Spleen (tissue), 11 donors: ENCODE measurements at regions not wholly inside any gene's neighbourhood (a gene's known extent, or its start where the extent isn't known, plus 50 kb on each side); places are given as distances from the start of the nearest gene placed in this dataset.

Experiments
- DNase-seq: peaks from one replicate; pipeline ENCODE4 v3.0.0-alpha.2; 2020
- H3K27ac ChIP-seq, 8 donors: fragments of 200-600 bp; sonication (generic) in 7 of 8; 1 replicate in 4 of 8; 2 replicates in 4 of 8; pipeline versions ENCODE4 v1.5.0 to v1.8.0; 2016 to 2021; ENCODE audit warnings: inconsistent platforms in 4 of 8, mild to moderate bottlenecking in 4 of 8, moderate library complexity in 1 of 8
- H3K27me3 ChIP-seq, 7 donors: fragments of 200-600 bp; sonication (generic) in 6 of 7; replicated peaks in 1 of 7; 1 replicate in 4 of 7; 2 replicates in 3 of 7; pipeline versions ENCODE4 v1.5.0 to v1.8.0; 2016 to 2021; ENCODE audit warnings: inconsistent platforms in 3 of 7, mild to moderate bottlenecking in 1 of 7
- H3K36me3 ChIP-seq, 6 donors: fragments of 200-600 bp; sonication (generic) in 5 of 6; 1 replicate in 4 of 6; 2 replicates in 2 of 6; pipeline versions ENCODE4 v1.5.0 to v1.8.0; 2016 to 2021; ENCODE audit warnings: inconsistent platforms in 2 of 6
- H3K4me1 ChIP-seq, 6 donors: fragments of 200-600 bp; sonication (generic) in 5 of 6; 1 replicate in 3 of 6; 2 replicates in 3 of 6; pipeline versions ENCODE4 v1.5.0 to v1.8.0; 2016 to 2021; ENCODE audit warnings: inconsistent platforms in 3 of 6
- H3K4me3 ChIP-seq, 8 donors: fragments of 200-600 bp; sonication (generic) in 7 of 8; 1 replicate in 4 of 8; 2 replicates in 4 of 8; pipeline versions ENCODE4 v1.5.0 to v1.8.0; 2016 to 2021; ENCODE audit warnings: inconsistent platforms in 4 of 8, mild to moderate bottlenecking in 4 of 8, moderate library complexity in 2 of 8
- H3K9me3 ChIP-seq, 8 donors: fragments of 200-600 bp; sonication (generic) in 7 of 8; 1 replicate in 4 of 8; 2 replicates in 4 of 8; pipeline versions ENCODE4 v1.5.0 to v1.8.0; 2016 to 2021; ENCODE audit warnings: inconsistent platforms in 4 of 8
- POLR2A ChIP-seq, 3 donors: fragments of 450-650 bp; IDR thresholded peaks; one replicate each; pipeline ENCODE4 v1.5.1; 2017; ENCODE audit warnings: antibody characterized with exemption in 3 of 3, mild to moderate bottlenecking in 1 of 3
- POLR2AphosphoS5 ChIP-seq, 3 donors: sonication (generic); formaldehyde crosslinking; IDR thresholded peaks; one replicate each; pipeline ENCODE4 v1.5.1; 2017; ENCODE audit warnings: antibody characterized with exemption in 3 of 3
- WGBS, 5 donors: extraction: QIAGEN DNeasy Blood & Tissue Kit in 3 of 5; methylation state at CpG; one replicate each; pipeline versions ENCODE4 v1.1.5 to v1.1.7; 2013 to 2018; 5-methylcytosine and 5-hydroxymethylcytosine counted together
- intact Hi-C: fragments of 100-400 bp; cut with DNase I; formaldehyde crosslinking; loops from one replicate; pipeline ENCODE4 v1.15.0; 2023; ENCODE audit warnings: low total_unique reads
- TF ChIP-seq, protein P1 (sequence below), 11 experiments: fragments of 200-600 bp in 7 of 11; fragments of 450-650 bp in 4 of 11; sonication (generic) in 4 of 11; IDR thresholded peaks in 8 of 11; conservative IDR thresholded peaks in 3 of 11; 1 replicate in 7 of 11; 2 replicates in 4 of 11; pipeline versions ENCODE4 v1.4.0 to v1.8.0; 2016 to 2021; ENCODE audit warnings: antibody characterized with exemption in 11 of 11, inconsistent platforms in 4 of 11, mild to moderate bottlenecking in 1 of 11
- donor health status: healthy with polysubstance abuse.
- donor health status: DM: no; HTN: no; CAD: no; lungs with moderate emphysema.
- donor health status: DM: no; HTN: no; CAD: no.
- donor health status: Bipolar disorder and iron deficiency.
- donor health status: healthy.
- donor health status: DM: no; HTN: no; CAD: no.
- donor health status: DM: yes; HTN: yes; CAD: no.

- no peaks in the 10 kb centered on the region for H3K27me3 ChIP-seq
- 88 to 95% (median 93%) methylated on average over 5 of the region's 5 CpGs for WGBS, 5 donors
- no peak for DNase-seq
- no peaks in the 10 kb centered on the region for H3K36me3 ChIP-seq
- H3K4me3 ChIP-seq, result no peak overlapping the region
- intact Hi-C loops, result no loop called here
- TF ChIP-seq POLR2A (IDR thresholded peaks at IDR 0.05) (no peak), POLR2AphosphoS5 (IDR thresholded peaks at IDR 0.05) (no peak)
- TF ChIP-seq, protein P1, sequence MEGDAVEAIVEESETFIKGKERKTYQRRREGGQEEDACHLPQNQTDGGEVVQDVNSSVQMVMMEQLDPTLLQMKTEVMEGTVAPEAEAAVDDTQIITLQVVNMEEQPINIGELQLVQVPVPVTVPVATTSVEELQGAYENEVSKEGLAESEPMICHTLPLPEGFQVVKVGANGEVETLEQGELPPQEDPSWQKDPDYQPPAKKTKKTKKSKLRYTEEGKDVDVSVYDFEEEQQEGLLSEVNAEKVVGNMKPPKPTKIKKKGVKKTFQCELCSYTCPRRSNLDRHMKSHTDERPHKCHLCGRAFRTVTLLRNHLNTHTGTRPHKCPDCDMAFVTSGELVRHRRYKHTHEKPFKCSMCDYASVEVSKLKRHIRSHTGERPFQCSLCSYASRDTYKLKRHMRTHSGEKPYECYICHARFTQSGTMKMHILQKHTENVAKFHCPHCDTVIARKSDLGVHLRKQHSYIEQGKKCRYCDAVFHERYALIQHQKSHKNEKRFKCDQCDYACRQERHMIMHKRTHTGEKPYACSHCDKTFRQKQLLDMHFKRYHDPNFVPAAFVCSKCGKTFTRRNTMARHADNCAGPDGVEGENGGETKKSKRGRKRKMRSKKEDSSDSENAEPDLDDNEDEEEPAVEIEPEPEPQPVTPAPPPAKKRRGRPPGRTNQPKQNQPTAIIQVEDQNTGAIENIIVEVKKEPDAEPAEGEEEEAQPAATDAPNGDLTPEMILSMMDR (IDR thresholded peaks at IDR 0.05 in 8 of 11, conservative IDR thresholded peaks at IDR 0.05 in 3 of 11), result no peak
- H3K27ac ChIP-seq, result no peak overlapping the region
- no peaks in the 10 kb centered on the region for H3K9me3 ChIP-seq
- peaks cover 0 to 8% (median 0%) of the 10 kb centered on the region in 6 donors for H3K4me1 ChIP-seq
These were observed 132.8 kb upstream of the CPM start for GRCh38 chr12:69065775-69066174.

GRCh38 chr12:69066492-69067373 lies 133.8 kb upstream of the CPM start:
- intact Hi-C loops, result no loop called here
- Histone ChIP-seq H3K27ac (no peak overlapping the region), H3K27me3 (no peaks in the 10 kb centered on the region), H3K4me3 (no peak overlapping the region), H3K9me3 (no peaks in the 10 kb centered on the region), H3K36me3 (no peaks in the 10 kb centered on the region), H3K4me1 (peaks cover 0 to 14% (median 0%) of the 10 kb centered on the region in 6 donors)
- no peak for DNase-seq
- 84 to 93% (median 88%) methylated on average over 6 of the region's 6 CpGs for WGBS, 5 donors
- TF ChIP-seq POLR2AphosphoS5 (IDR thresholded peaks at IDR 0.05), result no peak
- TF ChIP-seq, protein P1 (IDR thresholded peaks at IDR 0.05 in 8 of 11, conservative IDR thresholded peaks at IDR 0.05 in 3 of 11), result no peak
- no peak for TF ChIP-seq POLR2A (IDR thresholded peaks at IDR 0.05)

GRCh38 chr12:69067713-69068112 lies 134.7 kb upstream of the CPM start:
- TF ChIP-seq, protein P1 (IDR thresholded peaks at IDR 0.05 in 8 of 11, conservative IDR thresholded peaks at IDR 0.05 in 3 of 11), result no peak
- no peak for TF ChIP-seq POLR2AphosphoS5 (IDR thresholded peaks at IDR 0.05)
- no peak for TF ChIP-seq POLR2A (IDR thresholded peaks at IDR 0.05)
- no peak overlapping the region for H3K27ac ChIP-seq
- no peak overlapping the region for H3K4me3 ChIP-seq
- no peak for DNase-seq
- H3K9me3 ChIP-seq, result no peaks in the 10 kb centered on the region
- H3K27me3 ChIP-seq, result no peaks in the 10 kb centered on the region
- intact Hi-C loops, result no loop called here
- no peaks in the 10 kb centered on the region for H3K36me3 ChIP-seq
- WGBS, 5 donors, result 92 to 97% (median 96%) methylated on average over 6 of the region's 6 CpGs
- H3K4me1 ChIP-seq, result peaks cover 0 to 14% (median 0%) of the 10 kb centered on the region in 6 donors

DNA sequence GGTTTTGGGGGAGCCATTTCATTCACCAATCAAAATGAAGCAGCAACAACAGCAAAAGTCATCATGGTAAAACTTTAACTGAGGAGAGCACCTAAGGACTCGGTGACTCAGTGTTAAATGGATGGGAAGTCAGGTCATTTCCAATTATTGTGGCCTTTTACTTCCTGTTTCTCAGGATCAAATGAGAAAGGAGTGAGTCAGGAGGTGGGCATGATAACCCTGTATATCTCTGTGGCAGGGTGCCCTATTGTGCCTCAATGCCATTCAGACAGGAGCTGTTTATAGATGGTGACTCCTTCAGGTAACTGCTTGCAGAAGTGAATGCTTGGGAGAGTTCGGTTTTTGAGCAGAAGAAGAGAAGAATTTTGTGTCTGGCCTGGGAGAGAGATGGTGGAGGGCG lies 135.5 kb upstream of the CPM start:
- DNase-seq, result no peak
- no peak for TF ChIP-seq POLR2A (IDR thresholded peaks at IDR 0.05)
- no peak for TF ChIP-seq POLR2AphosphoS5 (IDR thresholded peaks at IDR 0.05)
- TF ChIP-seq, protein P1 (IDR thresholded peaks at IDR 0.05 in 8 of 11, conservative IDR thresholded peaks at IDR 0.05 in 3 of 11), result no peak
- peaks cover 0 to 14% (median 0%) of the 10 kb centered on the region in 6 donors for H3K4me1 ChIP-seq
- H3K4me3 ChIP-seq, result no peak overlapping the region
- WGBS, 5 donors, result 67 to 84% (median 78%) methylated on average over 3 of the region's 3 CpGs
- H3K27ac ChIP-seq, result no peak overlapping the region
- intact Hi-C loops, result no loop called here
- no peaks in the 10 kb centered on the region for H3K9me3 ChIP-seq
- no peaks in the 10 kb centered on the region for H3K27me3 ChIP-seq
- H3K36me3 ChIP-seq, result no peaks in the 10 kb centered on the region
